ENCODE measurements at regions not wholly inside any gene's neighbourhood (a gene's known extent, or its start where the extent isn't known, plus 50 kb on each side); places are given as distances from the start of the nearest gene placed in this dataset.
"Not testable (repeated sequence)": the region's sequence is repeated elsewhere in the genome, so short reads cannot be mapped to it uniquely, and the experiment has no call there.

DNA sequence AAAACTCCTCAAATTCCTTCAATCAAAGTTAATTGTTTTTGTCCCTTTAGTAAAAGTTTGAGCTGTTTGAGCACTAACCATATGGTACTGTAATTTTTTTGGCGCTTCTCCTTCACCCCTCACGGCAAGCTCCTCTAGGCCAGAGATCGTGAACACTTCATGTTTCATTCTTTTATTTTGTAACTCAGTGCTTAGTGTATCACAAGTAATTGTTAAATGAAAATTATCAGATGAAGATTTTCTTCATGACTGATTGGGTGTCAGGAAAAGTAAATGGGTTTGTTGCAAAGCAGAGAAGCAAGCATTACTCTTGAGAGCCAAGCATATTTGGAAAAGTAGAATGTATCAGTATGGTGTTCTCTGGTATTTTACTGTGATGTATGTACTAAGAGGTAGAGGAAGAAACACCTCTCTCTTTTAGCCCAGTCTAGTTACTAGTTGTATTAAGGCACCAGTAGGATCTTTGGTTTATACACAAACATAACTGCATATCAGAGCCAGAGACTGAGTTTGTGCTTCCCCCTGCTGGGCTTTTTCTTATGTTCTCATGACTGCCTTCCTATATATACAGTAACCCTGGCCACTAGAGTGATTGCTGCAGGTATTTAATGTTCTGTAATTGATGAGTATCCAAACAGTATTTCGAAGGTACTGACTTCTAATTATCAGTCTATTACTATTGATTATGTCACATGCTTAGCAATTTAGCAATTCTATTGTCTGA, 202.3 kb upstream of the KLHL1 start:
- no peak for DNase-seq (ENCODE audit: low read depth in 2 of 2)

DNA sequence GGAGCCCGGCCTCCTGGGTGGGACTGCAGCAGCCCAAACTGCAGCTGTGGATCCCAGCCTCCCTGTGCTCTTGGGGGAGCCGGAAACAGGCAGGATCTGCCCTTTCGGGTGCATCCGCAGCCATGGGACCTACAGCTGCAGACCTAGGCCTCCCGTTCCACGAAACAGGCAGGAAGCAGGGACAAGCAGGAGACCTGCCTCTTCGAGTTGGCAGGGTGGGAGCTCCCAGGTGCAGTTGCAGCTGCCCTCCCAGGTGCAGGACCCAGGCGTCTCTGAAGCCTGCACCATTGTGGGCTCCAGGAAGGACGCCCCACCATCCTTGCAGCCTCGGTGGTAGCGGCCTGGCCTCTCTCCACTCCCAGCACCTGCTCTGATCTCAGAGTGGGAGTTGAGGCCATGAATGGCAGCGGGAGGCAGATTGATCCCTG, 189.0 kb upstream of the KLHL1 start:
- no peak for DNase-seq (ENCODE audit: low read depth in 2 of 2)

DNA sequence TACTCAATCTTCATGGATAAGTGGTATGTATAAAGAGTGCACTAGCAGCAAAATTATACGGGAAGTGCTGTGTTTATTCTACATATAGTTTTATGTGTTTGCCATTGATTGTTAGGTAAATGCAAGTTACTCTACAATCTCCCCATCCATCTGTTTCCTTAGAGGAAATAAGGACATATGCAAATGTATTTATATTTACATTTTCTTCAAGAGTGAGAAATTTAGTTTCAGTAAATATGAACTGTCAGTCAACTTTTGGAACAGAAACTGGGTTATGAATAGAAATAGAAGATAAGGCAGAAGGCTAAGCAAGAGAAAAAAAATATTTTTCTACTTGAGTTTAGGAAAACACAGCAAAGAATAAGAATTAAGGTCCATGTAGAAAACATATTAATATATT, 176.1 kb upstream of the KLHL1 start:
- DNase-seq (ENCODE audit: low read depth in 2 of 2) = no peak

DNA sequence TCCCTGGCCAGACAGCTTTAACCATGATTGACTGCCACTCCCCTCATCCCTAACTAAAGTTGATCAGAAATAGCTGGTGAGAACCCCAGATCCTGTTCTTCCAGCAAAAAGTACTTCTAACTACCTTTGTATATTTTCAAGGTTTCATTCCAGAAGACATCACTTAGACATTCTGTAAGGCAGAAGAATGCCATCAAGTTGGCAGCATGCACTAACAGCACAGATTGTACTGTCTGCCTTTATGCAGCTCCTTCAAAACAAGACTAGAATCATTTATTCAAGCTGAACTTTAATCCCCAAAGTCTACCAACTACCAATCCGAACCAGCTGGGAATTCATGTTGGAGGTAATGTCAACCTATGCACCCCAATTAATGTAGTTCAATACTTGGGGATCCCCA, 167.6 kb upstream of the KLHL1 start:
- no peak for DNase-seq (ENCODE audit: low read depth in 2 of 2)

DNA sequence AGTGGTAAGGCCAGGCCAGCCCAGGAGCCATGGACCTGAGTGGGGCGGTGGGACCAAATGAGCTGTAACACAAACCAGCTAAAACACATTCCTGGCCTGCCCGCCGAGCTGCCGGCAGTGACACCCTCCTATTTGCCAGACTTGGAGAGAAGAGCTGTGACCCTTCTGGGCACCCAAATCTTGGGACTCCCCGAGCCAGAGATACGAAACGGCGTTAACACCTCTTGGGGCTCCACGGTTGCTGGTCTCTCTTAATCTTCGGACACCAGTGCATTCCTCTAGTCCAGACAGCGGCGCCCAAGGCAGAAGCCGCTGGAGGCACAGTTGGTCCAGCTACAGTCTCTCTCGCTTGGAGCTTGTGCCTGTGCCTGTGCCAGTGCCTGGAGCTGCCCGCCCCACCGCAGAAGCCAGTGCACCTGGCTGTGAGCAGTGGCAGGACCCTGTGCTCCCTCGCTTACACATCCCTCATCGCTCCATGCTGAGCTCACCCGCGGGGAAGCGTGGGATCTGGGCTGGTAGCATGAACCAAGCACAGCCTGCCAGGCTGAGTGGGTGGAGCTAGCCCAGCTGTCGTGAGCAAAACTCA, 147.2 kb upstream of the KLHL1 start:
- no peak for DNase-seq (ENCODE audit: low read depth in 2 of 2)

DNA sequence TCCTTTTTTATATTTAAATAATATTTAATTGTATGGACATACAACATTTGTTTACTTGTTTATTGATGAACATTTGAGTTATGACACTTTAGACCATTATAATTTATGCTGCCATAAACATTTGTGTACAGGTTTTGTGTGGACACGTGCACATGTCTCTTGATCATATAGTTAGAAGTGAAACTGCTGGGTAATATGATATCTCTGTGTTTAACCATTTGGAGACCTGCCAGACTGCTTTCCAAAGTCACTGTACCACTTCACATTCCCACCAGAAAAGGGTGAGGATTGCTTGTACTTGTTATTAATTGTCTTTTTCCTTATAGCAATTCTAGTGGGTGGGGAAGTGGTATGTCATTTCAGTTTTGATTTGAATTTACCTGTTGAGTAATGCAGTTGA, 145.6 kb upstream of the KLHL1 start:
- DNase-seq (ENCODE audit: low read depth in 2 of 2) = no peak

DNA sequence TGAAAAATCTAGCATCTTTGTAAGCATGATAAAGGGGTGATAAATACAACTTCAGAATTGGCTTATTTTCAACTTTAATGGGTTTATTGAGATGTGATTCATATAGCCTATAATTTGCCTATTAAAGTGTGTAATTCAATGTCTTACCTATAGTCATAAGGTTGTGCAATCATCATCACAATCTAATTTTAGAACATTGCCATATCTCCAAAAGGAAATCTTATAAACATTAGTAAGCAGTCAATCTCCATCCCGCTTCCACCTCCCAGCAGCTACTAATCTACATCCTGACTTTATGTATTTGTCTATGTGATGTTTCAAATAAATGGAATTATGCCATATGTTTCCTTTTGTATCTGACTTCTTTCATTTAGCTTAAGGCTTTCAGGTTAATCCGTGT, 145.2 kb upstream of the KLHL1 start:
- DNase-seq (ENCODE audit: low read depth in 2 of 2) = no peak

DNA sequence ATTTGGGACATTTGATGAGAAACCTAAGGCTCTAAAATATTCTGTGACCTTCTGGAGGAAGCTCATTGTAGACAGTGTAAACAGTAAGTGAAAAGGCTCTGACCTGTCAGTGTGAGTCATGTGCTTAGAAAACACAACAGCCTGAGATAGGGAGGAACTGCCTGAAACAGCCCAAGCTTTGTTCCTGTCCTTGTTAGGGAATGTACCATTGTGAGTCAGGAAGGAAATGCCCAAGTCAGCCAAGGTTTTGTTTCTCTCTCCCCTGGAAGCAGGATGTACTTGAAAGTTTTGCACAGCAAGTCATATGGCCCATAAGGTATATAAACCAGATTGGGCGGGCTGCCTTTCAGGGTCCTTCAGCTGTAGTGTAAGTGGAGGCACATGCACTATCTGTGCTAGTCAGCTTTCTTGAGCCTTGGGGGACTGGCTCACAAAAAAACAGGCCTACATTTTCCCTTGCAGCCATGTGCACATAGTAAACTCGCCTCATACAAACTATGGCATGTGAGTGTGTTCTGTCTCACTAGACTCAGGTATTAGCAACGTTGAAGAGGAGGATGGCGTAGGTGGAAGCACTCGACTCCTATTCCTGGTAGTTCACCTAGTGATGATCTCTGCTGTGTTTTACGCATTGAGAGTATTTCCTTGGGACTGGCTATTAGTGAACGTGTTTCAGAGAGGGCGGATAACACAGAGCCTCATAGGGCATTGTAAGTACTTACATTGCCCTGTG, 141.2 kb upstream of the KLHL1 start:
- no peak for DNase-seq (ENCODE audit: low read depth in 2 of 2)

DNA sequence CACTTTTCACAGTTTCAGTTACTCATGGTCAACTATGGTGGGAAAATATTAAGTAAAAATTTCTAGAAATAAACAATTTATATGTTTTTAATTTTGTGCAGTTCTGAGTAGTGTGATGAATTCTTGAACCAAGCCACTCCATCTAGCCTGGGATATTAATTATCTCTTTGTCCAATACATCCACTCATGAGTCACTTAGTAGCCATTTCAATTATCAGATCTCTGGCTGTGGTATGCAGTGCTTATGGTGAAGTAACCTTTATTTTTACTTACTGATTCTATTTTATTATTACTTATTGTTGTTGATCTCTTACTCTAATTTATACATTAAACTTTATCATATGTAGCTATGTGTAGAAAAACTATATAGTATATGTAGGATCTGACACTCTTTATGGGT, 128.9 kb upstream of the KLHL1 start:
- DNase-seq (ENCODE audit: low read depth in 2 of 2) = no peak

DNA sequence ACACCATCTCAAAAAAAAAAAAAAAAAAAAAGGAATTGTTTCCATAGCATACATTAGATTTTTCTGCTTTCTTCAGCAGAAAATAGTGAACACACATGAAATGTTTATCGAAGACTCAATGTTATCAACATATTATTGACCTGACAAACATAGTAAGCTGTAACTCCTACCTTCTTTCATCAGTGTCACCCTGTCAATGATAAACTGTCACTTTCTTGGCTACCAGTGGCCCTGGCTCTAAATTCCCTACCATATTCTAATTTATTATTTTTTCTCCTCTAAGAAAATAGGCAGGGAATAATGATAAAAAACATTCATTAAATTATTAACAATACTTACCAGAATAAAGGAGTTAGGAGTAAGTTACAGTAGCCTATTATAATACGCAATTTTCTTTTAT, 127.3 kb upstream of the KLHL1 start:
- no peak for DNase-seq (ENCODE audit: low read depth in 2 of 2)

DNA sequence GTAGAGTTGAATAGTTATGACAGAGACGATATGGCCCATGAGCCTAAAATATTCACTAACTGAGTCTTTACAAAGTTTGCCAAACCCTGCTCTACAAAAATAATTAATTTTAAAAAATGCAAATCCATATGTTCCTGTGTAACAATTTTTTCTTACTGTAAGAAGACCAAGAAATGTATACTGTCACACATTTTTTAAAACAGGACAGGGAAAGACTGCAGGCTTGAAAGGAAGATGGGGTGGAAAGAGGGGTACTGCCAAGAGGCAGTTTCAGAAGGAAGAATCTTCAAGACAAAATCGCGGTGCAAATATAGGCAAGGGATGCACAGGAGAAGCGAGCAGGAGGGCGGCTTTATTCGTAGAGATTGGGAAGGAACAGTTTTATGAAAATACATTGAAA, 115.7 kb upstream of the KLHL1 start:
- no peak for DNase-seq (ENCODE audit: low read depth in 2 of 2)

DNA sequence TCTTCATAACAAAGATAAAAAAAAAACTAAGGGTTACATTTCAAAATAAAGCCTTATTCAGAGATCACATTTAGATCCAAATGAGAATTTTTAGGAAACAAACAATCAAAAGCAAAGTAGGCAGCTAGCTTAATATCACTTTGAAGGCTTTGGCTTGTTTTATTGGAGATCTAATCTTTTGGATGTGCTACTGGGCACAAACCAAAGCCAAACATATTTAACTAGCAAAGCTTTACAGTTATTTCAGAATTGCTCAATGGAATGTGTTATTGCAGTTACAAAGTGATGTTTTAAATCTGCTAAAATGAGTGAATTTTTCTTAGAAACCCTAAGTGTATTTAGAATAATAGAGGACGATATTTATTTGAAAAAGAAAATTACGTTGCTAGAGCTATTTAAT, 114.7 kb upstream of the KLHL1 start:
- no peak for DNase-seq (ENCODE audit: low read depth in 2 of 2)

DNA sequence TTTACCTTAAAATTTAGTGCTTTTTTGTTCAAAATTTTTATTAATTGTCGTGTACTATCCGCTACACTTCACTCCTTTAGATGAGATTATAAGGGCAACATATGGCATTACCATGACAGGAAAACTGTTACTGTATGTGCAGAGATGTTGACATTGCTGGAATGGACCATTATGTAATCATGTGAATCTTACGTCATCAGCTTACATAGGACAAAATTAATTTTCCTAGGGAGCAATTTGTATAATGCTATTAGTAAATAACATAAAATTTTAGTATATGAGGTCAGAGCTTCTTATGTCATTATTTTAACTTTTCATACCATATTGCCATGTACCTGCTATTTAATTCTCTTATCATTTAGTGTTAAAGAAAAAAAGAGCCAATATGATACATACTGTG, 110.4 kb upstream of the KLHL1 start:
- no peak for DNase-seq (ENCODE audit: low read depth in 2 of 2)

DNA sequence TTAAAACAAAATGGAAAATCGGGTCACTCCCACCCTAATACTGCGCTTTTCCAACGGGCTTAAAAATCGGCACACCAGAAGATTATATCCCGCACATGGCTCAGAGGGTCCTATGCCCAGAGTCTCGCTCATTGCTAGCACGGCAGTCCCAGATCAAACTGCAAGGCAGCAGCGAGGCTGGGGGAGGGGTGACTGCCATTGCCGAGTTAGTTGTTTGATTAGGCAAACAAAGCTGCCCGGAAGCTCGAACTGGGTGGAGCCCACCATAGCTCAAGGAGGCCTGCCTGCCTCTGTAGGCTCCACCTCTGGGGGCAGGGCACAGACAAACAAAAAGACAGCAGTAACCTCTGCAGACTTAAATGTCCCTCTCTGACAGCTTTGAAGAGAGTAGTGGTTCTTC, 100.7 kb upstream of the KLHL1 start:
- not testable (repeated sequence) for DNase-seq (ENCODE audit: low read depth in 2 of 2)

DNA sequence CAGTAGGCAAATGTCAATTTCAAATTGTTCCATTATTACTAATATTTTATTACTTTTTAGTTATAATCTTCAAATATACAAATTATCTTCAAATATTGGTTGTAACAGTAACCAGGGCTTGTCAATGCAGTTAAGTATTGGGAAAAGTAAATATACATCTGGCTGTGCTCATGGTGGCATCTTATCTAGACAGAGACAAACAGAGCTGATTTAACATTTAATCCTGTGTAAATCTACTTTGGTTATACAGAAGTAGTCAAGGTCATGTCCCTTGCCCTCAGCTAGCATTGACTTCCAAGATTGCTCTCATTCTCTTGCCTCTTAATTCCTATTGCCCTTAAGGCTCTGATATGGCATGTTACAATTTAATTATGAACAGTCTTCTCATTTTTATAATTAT, 98.4 kb upstream of the KLHL1 start:
- no peak for DNase-seq (ENCODE audit: low read depth in 2 of 2)

DNA sequence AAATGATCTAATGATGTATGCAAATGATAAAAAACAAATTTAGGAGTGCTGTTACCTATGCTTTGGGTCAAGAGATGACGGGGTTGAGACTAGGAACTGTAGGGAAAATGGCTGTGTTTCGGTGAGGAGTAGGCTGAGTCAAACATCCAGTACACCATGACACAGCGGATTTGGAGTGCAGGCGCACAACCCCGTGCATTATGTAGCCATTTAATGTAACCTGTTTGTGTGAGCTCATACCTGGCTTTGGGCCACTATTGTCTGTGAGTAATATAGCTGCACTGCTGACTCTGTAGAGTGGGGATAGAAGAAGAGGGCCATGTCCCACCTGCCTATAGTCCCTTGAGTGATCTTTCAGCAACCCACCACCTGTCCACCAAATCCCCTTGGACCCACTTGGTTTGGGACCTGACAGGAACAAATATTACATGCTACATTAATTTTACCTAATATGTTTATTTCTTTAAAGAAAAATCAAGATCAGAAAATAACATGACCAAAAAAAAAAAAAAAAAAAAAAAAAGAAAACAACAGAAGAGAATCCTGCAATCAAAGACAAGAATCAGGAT, 95.5 kb upstream of the KLHL1 start:
- no peak for DNase-seq (ENCODE audit: low read depth in 2 of 2)

DNA sequence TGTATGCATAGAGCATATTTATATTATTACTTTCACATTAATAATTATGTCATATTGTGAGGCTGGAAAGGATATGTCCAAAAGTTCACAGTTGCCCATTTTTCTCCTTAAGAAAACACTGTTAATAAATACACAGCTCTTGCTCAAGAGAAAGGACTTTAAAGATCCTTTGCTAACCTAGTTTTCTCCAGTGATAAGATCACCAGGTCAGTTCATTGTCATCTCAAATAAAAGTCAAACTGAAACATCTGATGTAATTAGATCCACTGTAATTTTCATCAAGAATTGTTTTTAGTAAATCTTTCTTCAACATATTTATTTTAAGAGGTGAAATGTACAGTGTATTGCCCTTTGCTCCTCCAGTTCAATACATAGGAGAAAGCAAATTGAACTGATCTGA, 82.8 kb upstream of the KLHL1 start:
- no peak for DNase-seq (ENCODE audit: low read depth in 2 of 2)

DNA sequence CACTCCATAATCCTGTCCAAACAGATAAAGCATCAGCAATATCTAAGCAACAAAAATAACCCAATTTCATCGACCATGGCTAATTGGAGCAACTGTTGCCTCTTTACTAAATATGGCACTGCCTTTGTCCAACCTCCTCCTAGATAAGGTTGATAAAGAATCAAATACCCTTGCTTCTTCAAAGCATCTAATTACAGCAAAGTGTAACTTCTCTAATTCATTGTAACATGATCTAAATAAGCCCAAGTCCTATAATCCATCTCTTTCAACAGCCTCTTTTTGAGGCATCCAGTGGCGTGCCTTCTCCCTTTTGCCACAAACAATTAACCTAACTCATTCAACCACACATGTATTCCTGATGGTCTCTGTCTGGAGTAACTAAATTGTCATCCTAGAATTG, 81.7 kb upstream of the KLHL1 start:
- no peak for DNase-seq (ENCODE audit: low read depth in 2 of 2)

DNA sequence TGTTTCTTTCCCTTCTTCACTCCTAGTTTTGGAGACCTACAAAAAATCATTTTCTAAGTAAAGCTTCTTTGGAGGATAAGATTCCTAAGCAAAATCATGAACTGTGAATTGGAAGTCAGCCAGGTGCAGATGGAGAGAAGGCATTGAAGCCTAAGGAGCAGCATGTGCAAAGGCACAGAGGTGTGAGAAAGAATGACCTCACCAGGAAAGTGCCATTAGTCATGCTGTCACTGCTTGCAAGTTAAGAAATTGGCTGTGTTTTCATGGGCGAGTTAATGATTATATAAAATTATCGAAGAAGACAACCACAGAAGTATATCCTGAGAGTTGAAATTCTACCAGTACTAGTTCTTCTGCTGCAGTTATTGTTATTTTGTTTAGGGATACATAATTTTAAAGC, 80.3 kb upstream of the KLHL1 start:
- no peak for DNase-seq (ENCODE audit: low read depth in 2 of 2)

DNA sequence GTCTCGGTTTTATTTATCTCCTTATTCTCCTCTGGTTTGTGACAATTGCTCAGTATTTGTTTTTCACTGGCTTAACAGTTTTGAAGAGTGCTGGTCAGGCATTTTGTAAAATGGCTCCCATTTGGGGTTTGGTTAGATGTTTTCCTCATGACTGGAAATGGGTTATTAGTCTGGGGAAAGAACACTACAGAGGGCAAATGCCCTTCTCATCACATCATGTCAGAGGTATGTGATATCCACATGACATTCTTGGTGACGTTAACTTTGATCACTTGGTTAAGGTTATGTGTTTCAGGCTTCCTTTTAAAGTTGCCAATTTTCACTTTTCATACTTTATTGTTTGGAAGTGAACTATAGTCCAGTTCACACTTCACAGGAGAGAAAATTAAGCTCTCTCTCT, 74.8 kb upstream of the KLHL1 start:
- no peak for DNase-seq (ENCODE audit: low read depth in 2 of 2)

Measured in activated CD8-positive, alpha-beta memory T cell treated with anti-CD3 and anti-CD28 coated beads for 4 hours (primary cell).